DND-41 (cell line): ENCODE measurements at regions not wholly inside any gene's neighbourhood (a gene's known extent, or its start where the extent isn't known, plus 50 kb on each side); places are given as distances from the start of the nearest gene placed in this dataset.

Experiments used
- ATAC-seq: fragments of 200-7000 bp; cut with Tn5 transposase; 3 replicates; pipeline ENCODE4 v1.9.1; 2021; ENCODE audit warnings: low read depth; ENCODE audit not compliant: insufficient read depth
- DNase-seq: peaks from one replicate; pipeline ENCODE4 v3.0.0-alpha.2; 2020
- H2AFZ ChIP-seq: 2 replicates; pipeline ENCODE4 v1.6.0; 2012; ENCODE audit warnings: low read depth, low read length
- H3K27ac ChIP-seq: 2 replicates; pipeline ENCODE4 v1.5.1; 2012; ENCODE audit warnings: low read length, inconsistent platforms
- H3K27me3 ChIP-seq: fragments of 200-600 bp; sonication (generic); 2 replicates; pipeline ENCODE4 v1.6.0; 2012; ENCODE audit warnings: low read length, mild to moderate bottlenecking, inconsistent platforms; ENCODE audit not compliant: insufficient read depth, poor library complexity
- H3K36me3 ChIP-seq: 2 replicates; pipeline ENCODE4 v1.5.1; 2012; ENCODE audit warnings: low read length, inconsistent platforms; ENCODE audit not compliant: insufficient read depth
- H3K4me1 ChIP-seq: 2 replicates; pipeline ENCODE4 v1.5.1; 2012; ENCODE audit warnings: mild to moderate bottlenecking, low read length; ENCODE audit not compliant: insufficient read depth
- H3K4me2 ChIP-seq: 2 replicates; pipeline ENCODE4 v1.6.0; 2012; ENCODE audit warnings: mild to moderate bottlenecking, moderate library complexity, low read length, inconsistent platforms; ENCODE audit not compliant: insufficient read depth
- H3K4me3 ChIP-seq, 2 experiments: fragments of 200-600 bp in 1 of 2; shearing (Covaris generic) in 1 of 2; 2 replicates each; pipeline ENCODE4 v1.5.1; 2012 to 2016; ENCODE audit warnings: inconsistent platforms in 2 of 2, low read length in 2 of 2, mild to moderate bottlenecking in 2 of 2, low read depth in 1 of 2, moderate library complexity in 1 of 2
- H3K79me2 ChIP-seq: 2 replicates; pipeline ENCODE4 v1.6.0; 2012; ENCODE audit warnings: low read length, inconsistent platforms; ENCODE audit not compliant: insufficient read depth
- H3K9ac ChIP-seq: 2 replicates; pipeline ENCODE4 v1.6.0; 2012; ENCODE audit warnings: low read depth, mild to moderate bottlenecking, inconsistent platforms, low read length, moderate library complexity
- H3K9me3 ChIP-seq: 2 replicates; pipeline ENCODE4 v1.5.1; 2012; ENCODE audit warnings: low read length, moderate library complexity, mild to moderate bottlenecking, inconsistent platforms; ENCODE audit not compliant: insufficient read depth, severe bottlenecking
- H4K20me1 ChIP-seq: 2 replicates; pipeline ENCODE4 v1.6.0; 2012; ENCODE audit warnings: low read length; ENCODE audit not compliant: insufficient read depth
- EZH2 ChIP-seq: IDR thresholded peaks from 3 replicates; pipeline ENCODE4 v1.6.1; 2012; ENCODE audit warnings: borderline replicate concordance, low read depth, mild to moderate bottlenecking, moderate library complexity, low read length, inconsistent platforms; ENCODE audit not compliant: severe bottlenecking
- TF ChIP-seq, protein P1 (sequence below): IDR thresholded peaks from 2 replicates; pipeline ENCODE4 v1.5.1; 2012; ENCODE audit warnings: borderline replicate concordance, low read length, moderate library complexity, mild to moderate bottlenecking; ENCODE audit not compliant: poor library complexity, severe bottlenecking; ENCODE audit errors: extremely low read depth

DNA sequence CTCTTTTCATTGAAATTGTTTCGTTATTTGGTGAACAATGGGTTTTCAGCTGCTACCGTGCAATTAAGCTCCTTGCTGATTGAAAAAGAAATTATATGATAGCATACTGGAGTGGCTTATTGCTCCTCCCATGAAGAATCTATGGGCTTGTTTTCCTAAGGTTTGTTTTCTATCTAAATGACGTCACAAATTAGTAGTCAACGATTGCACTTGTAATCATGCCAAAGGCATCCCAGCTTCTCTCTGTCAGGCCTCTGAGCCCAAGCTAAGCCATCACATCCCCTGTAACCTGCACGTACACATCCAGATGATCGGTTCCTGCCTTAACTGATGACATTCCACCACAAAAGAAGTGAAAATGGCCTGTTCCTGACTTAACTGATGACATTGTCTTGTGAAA, 388.0 kb upstream of the LMCD1 start:
- DNase-seq (no peak), ATAC-seq (no peak)
- Histone ChIP-seq H3K36me3 (no peaks in the 10 kb centered on the region), H4K20me1 (no peaks in the 10 kb centered on the region), H3K9ac (no peak overlapping the region), H3K9me3 (no peaks in the 10 kb centered on the region), H3K4me2 (no peak overlapping the region), H3K4me3 (no peak overlapping the region), H2AFZ (no peak overlapping the region), H3K4me1 (peaks cover 4% of the 10 kb centered on the region; the same call in 1 of the 2 replicates), H3K27me3 (peaks cover 4% of the 10 kb centered on the region), H3K79me2 (no peaks in the 10 kb centered on the region), H3K27ac (no peak overlapping the region)
- TF ChIP-seq, protein P1, sequence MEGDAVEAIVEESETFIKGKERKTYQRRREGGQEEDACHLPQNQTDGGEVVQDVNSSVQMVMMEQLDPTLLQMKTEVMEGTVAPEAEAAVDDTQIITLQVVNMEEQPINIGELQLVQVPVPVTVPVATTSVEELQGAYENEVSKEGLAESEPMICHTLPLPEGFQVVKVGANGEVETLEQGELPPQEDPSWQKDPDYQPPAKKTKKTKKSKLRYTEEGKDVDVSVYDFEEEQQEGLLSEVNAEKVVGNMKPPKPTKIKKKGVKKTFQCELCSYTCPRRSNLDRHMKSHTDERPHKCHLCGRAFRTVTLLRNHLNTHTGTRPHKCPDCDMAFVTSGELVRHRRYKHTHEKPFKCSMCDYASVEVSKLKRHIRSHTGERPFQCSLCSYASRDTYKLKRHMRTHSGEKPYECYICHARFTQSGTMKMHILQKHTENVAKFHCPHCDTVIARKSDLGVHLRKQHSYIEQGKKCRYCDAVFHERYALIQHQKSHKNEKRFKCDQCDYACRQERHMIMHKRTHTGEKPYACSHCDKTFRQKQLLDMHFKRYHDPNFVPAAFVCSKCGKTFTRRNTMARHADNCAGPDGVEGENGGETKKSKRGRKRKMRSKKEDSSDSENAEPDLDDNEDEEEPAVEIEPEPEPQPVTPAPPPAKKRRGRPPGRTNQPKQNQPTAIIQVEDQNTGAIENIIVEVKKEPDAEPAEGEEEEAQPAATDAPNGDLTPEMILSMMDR = no peak
- TF ChIP-seq EZH2 = no peak

DNA sequence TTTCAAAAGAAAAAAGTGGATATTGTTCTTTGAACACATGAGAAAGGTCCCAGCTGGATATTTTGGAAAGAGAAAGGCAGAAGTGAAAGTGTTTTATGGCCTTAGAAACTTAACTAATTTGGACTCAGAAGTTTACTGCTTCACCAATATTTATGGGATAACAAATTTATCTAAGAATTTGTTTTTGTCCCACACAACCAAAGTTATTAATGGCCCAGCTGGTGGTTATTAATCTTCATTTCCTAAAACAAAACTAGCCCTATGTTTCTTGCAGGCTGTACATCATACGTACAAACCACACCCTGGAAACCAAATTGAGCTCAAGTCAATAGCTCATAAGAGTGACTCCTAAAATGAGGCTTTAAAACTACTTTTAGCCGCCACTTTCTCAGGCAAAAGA, 372.9 kb upstream of the LMCD1 start:
- no peak overlapping the region for H2AFZ ChIP-seq
- H4K20me1 ChIP-seq = no peaks in the 10 kb centered on the region
- no peak overlapping the region for H3K4me2 ChIP-seq
- no peak overlapping the region for H3K4me3 ChIP-seq
- no peaks in the 10 kb centered on the region for H3K4me1 ChIP-seq
- ATAC-seq (no peak), DNase-seq (no peak)
- TF ChIP-seq EZH2 = no peak
- TF ChIP-seq, protein P1 = no peak
- H3K79me2 ChIP-seq = no peaks in the 10 kb centered on the region
- no peak overlapping the region for H3K27ac ChIP-seq
- H3K27me3 ChIP-seq = no peaks in the 10 kb centered on the region
- H3K9ac ChIP-seq = no peak overlapping the region
- no peaks in the 10 kb centered on the region for H3K9me3 ChIP-seq
- no peaks in the 10 kb centered on the region for H3K36me3 ChIP-seq

DNA sequence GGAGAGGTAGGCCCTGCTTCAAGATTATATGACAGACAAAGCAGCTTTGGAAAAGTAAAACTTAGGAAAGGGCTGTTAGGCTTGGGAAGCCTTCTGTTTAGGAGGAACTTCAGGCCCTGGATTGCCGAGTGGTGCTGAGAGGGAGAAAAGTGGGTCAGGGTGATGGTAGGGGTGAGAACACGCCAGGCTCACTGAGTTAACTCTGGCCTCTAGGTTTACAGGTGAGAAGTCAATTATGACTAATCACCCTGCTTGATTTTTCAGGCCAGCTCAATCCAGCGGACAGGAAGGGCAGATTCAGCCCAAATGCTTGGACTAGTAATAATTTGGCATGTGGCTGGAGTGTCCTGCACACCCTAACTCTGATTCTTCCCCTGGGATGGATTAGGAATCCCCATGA, 365.1 kb upstream of the LMCD1 start:
- no peak for ATAC-seq
- Histone ChIP-seq H3K27me3 (peaks cover 5% of the 10 kb centered on the region), H3K79me2 (no peaks in the 10 kb centered on the region), H3K4me2 (no peak overlapping the region), H3K9ac (no peak overlapping the region), H4K20me1 (no peaks in the 10 kb centered on the region), H2AFZ (no peak overlapping the region), H3K4me3 (no peak overlapping the region), H3K27ac (no peak overlapping the region), H3K4me1 (no peaks in the 10 kb centered on the region), H3K36me3 (no peaks in the 10 kb centered on the region), H3K9me3 (no peaks in the 10 kb centered on the region)
- TF ChIP-seq, protein P1 = no peak
- TF ChIP-seq EZH2 = no peak
- DNase-seq = no peak

DNA sequence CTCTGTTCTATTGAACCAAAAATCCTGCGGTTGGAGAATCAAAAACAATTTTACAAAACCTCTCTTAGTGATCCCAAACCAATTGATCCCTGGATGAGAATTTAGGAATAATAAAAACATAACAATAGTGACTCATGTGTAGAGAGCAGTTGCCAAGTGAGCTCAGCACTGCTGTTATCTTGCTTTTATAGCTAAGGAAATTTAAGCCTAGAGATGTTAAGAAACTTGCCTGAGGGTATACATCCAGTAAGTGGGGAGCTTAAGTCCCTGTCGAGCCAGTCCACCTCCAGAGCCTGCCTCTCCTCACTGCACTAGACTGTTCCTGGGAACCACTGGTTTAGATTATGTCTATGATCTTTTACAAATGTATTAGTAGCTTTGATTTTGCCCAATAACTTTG, 358.4 kb upstream of the LMCD1 start:
- no peak for DNase-seq

More for the DNA sequence above, 358.4 kb upstream of the LMCD1 start:
- Histone ChIP-seq H3K9ac (no peak overlapping the region), H4K20me1 (no peaks in the 10 kb centered on the region), H3K36me3 (no peaks in the 10 kb centered on the region), H3K27me3 (no peaks in the 10 kb centered on the region), H3K27ac (no peak overlapping the region), H3K4me3 (no peak overlapping the region), H3K4me1 (no peaks in the 10 kb centered on the region), H3K79me2 (no peaks in the 10 kb centered on the region), H3K4me2 (no peak overlapping the region), H2AFZ (no peak overlapping the region), H3K9me3 (no peaks in the 10 kb centered on the region)
- TF ChIP-seq EZH2 = no peak
- TF ChIP-seq, protein P1 = no peak
- no peak for ATAC-seq
